ENCODE measurements at regions not wholly inside any gene's neighbourhood (a gene's known extent, or its start where the extent isn't known, plus 50 kb on each side); places are given as distances from the start of the nearest gene placed in this dataset.

- TF ChIP-seq ZNF462 (CRISPR knock-in tag; IDR thresholded peaks at IDR 0.05), result no peak
Observed at GRCh38 chr3:159451067-159451466, 537.6 kb upstream of the IL12A start (continued).

GRCh38 chr3:159451482-159451881 lies 537.2 kb upstream of the IL12A start:
- Histone ChIP-seq H3K4me1 (ENCODE audit: insufficient read depth) (peaks cover 9% of the 10 kb centered on the region), H3K27me3 (ENCODE audit: insufficient read depth) (no peaks in the 10 kb centered on the region), H3K4me2 (no peak overlapping the region), H2AFZ (no peak overlapping the region), H3K9me2 (ENCODE audit: insufficient read depth) (no peaks in the 10 kb centered on the region), H4K20me1 (replicated peaks; ENCODE audit: insufficient read depth) (no peaks in the 10 kb centered on the region), H3K27ac (ENCODE audit: low read depth) (no peak overlapping the region), H3F3A (replicated peaks; ENCODE audit: low read depth) (no peaks in the 10 kb centered on the region), H3K79me2 (replicated peaks; ENCODE audit: insufficient read depth) (no peaks in the 10 kb centered on the region), H3K36me3 (ENCODE audit: insufficient read depth) (no peaks in the 10 kb centered on the region), H3K4me3 (no peak overlapping the region)
- ATAC-seq, result no peak
- peaks cover 8% of the 10 kb centered on the region; the same call in 2 of the 3 replicates for H3K4me1 Mint-ChIP-seq
- H3K9me3 Mint-ChIP-seq, result no peaks in the 10 kb centered on the region
- no peak for DNase-seq (ENCODE audit: low spot score)
- H3K4me3 Mint-ChIP-seq, result no peak overlapping the region
- H3K27ac Mint-ChIP-seq, result no peak overlapping the region
- H3K36me3 Mint-ChIP-seq (ENCODE audit: low read depth), result no peaks in the 10 kb centered on the region
- no peaks in the 10 kb centered on the region for H3K27me3 Mint-ChIP-seq (ENCODE audit: insufficient read depth, low read depth, poor library complexity)
- TF ChIP-seq ZNF114 (CRISPR knock-in tag; IDR thresholded peaks at IDR 0.05) (no peak), ETS1 (IDR thresholded peaks at IDR 0.05) (no peak), POLR2AphosphoS5 (IDR thresholded peaks at IDR 0.05; ENCODE audit: low read depth) (no peak), EZH2 (IDR thresholded peaks at IDR 0.05; ENCODE audit: low read depth, unreplicated experiment) (no peak), ZNF462 (CRISPR knock-in tag; IDR thresholded peaks at IDR 0.05) (no peak), EZH2phosphoT487 (IDR thresholded peaks at IDR 0.05; ENCODE audit: unreplicated experiment) (no peak), ZNF331 (CRISPR knock-in tag; IDR thresholded peaks at IDR 0.05; ENCODE audit: low read depth) (no peak), STAT1 (IDR thresholded peaks at IDR 0.05; ENCODE audit: unreplicated experiment) (no peak)
